Adrenal gland (tissue), 5 donors: ENCODE measurements at regions not wholly inside any gene's neighbourhood (a gene's known extent, or its start where the extent isn't known, plus 50 kb on each side); places are given as distances from the start of the nearest gene placed in this dataset.

ENCODE experiments used
- POLR2A ChIP-seq, 2 donors: fragments of 450-650 bp; IDR thresholded peaks; one replicate each; pipeline ENCODE4 v1.6.1; 2017; ENCODE audit warnings: antibody characterized with exemption in 2 of 2, mild to moderate bottlenecking in 2 of 2, moderate library complexity in 1 of 2
- TF ChIP-seq, protein P1 (sequence below), 6 experiments: fragments of 450-650 bp in 4 of 6; fragments of 200-600 bp in 2 of 6; sonication (generic) in 1 of 6; IDR thresholded peaks; 1 replicate in 5 of 6; 2 replicates in 1 of 6; pipeline versions ENCODE4 v1.5.1 to v1.8.0; 2016 to 2021; ENCODE audit warnings: antibody characterized with exemption in 6 of 6, mild to moderate bottlenecking in 2 of 6, moderate library complexity in 1 of 6
- donor health status: DM: no; HTN: no; CAD: no.

DNA sequence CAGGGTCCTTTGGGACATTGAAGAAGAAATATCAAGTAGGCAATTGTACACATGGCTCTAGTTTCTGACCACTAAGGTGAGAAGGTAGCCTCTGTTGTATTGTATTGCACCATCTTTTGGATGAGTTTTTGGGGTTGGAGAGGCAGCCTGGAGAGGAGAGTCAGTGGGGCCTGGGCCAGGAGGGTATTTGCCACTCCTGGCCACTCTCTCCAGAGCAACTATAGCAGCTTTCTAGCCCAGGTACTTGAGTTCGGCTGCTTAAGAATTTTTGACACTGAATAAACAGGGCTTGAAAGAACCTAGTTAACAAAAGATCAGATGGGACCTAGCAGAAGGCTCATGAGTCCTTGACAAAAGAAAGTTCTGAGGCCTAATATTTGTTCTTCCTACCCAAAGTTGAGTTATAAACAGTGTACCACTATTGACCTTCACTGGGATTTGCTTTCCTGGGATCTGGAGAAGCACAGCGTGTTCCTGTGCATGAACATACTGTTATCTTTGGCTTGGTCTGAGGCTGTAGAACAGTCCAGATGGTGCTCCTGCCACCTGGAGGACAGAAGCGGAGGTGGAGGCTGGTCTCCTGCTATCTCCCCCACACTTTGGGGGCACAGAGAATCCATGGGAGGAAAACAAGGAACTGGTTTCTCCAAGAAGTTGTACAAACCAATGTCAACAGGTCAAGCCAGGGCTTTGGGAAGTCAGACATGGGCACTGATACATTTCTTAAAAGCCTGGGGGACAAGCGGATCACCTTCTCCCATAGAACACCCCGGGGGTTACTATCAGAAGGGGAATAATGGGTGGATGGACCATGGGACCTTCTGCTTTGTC is 110.4 kb upstream of the LIFR start:
- TF ChIP-seq POLR2A (IDR thresholded peaks at IDR 0.05), result no peak
- TF ChIP-seq, protein P1, sequence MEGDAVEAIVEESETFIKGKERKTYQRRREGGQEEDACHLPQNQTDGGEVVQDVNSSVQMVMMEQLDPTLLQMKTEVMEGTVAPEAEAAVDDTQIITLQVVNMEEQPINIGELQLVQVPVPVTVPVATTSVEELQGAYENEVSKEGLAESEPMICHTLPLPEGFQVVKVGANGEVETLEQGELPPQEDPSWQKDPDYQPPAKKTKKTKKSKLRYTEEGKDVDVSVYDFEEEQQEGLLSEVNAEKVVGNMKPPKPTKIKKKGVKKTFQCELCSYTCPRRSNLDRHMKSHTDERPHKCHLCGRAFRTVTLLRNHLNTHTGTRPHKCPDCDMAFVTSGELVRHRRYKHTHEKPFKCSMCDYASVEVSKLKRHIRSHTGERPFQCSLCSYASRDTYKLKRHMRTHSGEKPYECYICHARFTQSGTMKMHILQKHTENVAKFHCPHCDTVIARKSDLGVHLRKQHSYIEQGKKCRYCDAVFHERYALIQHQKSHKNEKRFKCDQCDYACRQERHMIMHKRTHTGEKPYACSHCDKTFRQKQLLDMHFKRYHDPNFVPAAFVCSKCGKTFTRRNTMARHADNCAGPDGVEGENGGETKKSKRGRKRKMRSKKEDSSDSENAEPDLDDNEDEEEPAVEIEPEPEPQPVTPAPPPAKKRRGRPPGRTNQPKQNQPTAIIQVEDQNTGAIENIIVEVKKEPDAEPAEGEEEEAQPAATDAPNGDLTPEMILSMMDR (IDR thresholded peaks at IDR 0.05), result peak; percentile 25 to 69 (median 44)
